H9 (cell line): ENCODE measurements at regions not wholly inside any gene's neighbourhood (a gene's known extent, or its start where the extent isn't known, plus 50 kb on each side); places are given as distances from the start of the nearest gene placed in this dataset.

Experiments used
- DNase-seq: peaks from one replicate; pipeline ENCODE4 v3.0.0-alpha.2; 2017
- H2AFZ ChIP-seq: one replicate; pipeline ENCODE4 v1.6.1; 2013; ENCODE audit warnings: mild to moderate bottlenecking, low read length, control low read depth, moderate library complexity
- H2AK5ac ChIP-seq: 2 replicates; pipeline ENCODE4 v1.6.1; 2013; ENCODE audit warnings: low read length, control low read depth, mixed read lengths; ENCODE audit not compliant: insufficient read length
- H2BK120ac ChIP-seq: one replicate; pipeline ENCODE4 v1.6.1; 2013; ENCODE audit warnings: low read depth, mild to moderate bottlenecking, low read length, control low read depth, inconsistent platforms; ENCODE audit not compliant: poor library complexity, severe bottlenecking
- H2BK12ac ChIP-seq: 2 replicates; pipeline ENCODE4 v1.6.1; 2013; ENCODE audit warnings: low read length, control low read depth, mixed read lengths, low read depth; ENCODE audit not compliant: insufficient read length
- H2BK15ac ChIP-seq: 2 replicates; pipeline ENCODE4 v1.6.1; 2013; ENCODE audit warnings: low read depth, low read length, control low read depth
- H2BK20ac ChIP-seq: one replicate; pipeline ENCODE4 v1.6.1; 2013; ENCODE audit warnings: low read depth, mild to moderate bottlenecking, low read length, control low read depth, inconsistent platforms; ENCODE audit not compliant: poor library complexity, severe bottlenecking
- H2BK5ac ChIP-seq: 2 replicates; pipeline ENCODE4 v1.6.1; 2013; ENCODE audit warnings: low read length, control low read depth, mixed read lengths; ENCODE audit not compliant: insufficient read length
- H3K14ac ChIP-seq: 2 replicates; pipeline ENCODE4 v1.6.1; 2013; ENCODE audit warnings: low read length, control low read depth; ENCODE audit not compliant: insufficient read depth
- H3K18ac ChIP-seq: 2 replicates; pipeline ENCODE4 v1.6.1; 2013; ENCODE audit warnings: low read depth, mild to moderate bottlenecking, mixed read lengths, low read length, control low read depth; ENCODE audit not compliant: insufficient read length
- H3K23ac ChIP-seq: 2 replicates; pipeline ENCODE4 v1.6.1; 2013; ENCODE audit warnings: low read length, control low read depth, mixed read lengths, low read depth; ENCODE audit not compliant: insufficient read length
- H3K23me2 ChIP-seq: 2 replicates; pipeline ENCODE4 v1.6.1; 2013; ENCODE audit warnings: low read depth, mild to moderate bottlenecking, mixed read lengths, low read length, control low read depth; ENCODE audit not compliant: insufficient read length, poor library complexity, severe bottlenecking
- H3K27ac ChIP-seq: 2 replicates; pipeline ENCODE4 v1.5.1; 2013; ENCODE audit warnings: low read length, control low read depth, mixed read lengths, low read depth; ENCODE audit not compliant: insufficient read length
- H3K27me3 ChIP-seq: 2 replicates; pipeline ENCODE4 v1.6.1; 2013; ENCODE audit warnings: low read length, control low read depth, inconsistent platforms; ENCODE audit not compliant: insufficient read depth
- H3K4ac ChIP-seq: 2 replicates; pipeline ENCODE4 v1.6.1; 2013; ENCODE audit warnings: low read depth, mild to moderate bottlenecking, control low read depth, inconsistent platforms, low read length, moderate library complexity
- H3K4me1 ChIP-seq: 2 replicates; pipeline ENCODE4 v1.6.1; 2013; ENCODE audit warnings: low read length, control low read depth, inconsistent platforms; ENCODE audit not compliant: insufficient read depth
- H3K4me2 ChIP-seq: 2 replicates; pipeline ENCODE4 v1.6.1; 2013; ENCODE audit warnings: low read length, control low read depth, mixed read lengths; ENCODE audit not compliant: insufficient read length, insufficient read depth
- H3K56ac ChIP-seq: 2 replicates; pipeline ENCODE4 v1.6.1; 2013; ENCODE audit warnings: low read depth, mild to moderate bottlenecking, mixed read lengths, low read length, control low read depth; ENCODE audit not compliant: insufficient read length
- H3K79me1 ChIP-seq: 2 replicates; pipeline ENCODE4 v1.6.1; 2013; ENCODE audit warnings: low read depth, mild to moderate bottlenecking, moderate library complexity, low read length, control low read depth, inconsistent platforms; ENCODE audit not compliant: insufficient read depth, poor library complexity, severe bottlenecking
- H3K79me2 ChIP-seq: 2 replicates; pipeline ENCODE4 v1.6.1; 2013; ENCODE audit warnings: low read length, control low read depth, inconsistent platforms; ENCODE audit not compliant: insufficient read depth
- H3K9ac ChIP-seq: 2 replicates; pipeline ENCODE4 v1.6.1; 2013; ENCODE audit warnings: low read length, control low read depth, mixed read lengths; ENCODE audit not compliant: insufficient read length; ENCODE audit errors: extremely low read depth
- H3K9me3 ChIP-seq: one replicate; pipeline ENCODE4 v1.6.1; 2013; ENCODE audit warnings: low read depth, low read length, inconsistent platforms; ENCODE audit not compliant: control insufficient read depth
- H3T11ph ChIP-seq: one replicate; pipeline ENCODE4 v1.6.1; 2013; ENCODE audit warnings: mild to moderate bottlenecking, low read length, control low read depth, inconsistent platforms
- H4K20me1 ChIP-seq: one replicate; pipeline ENCODE4 v1.6.1; 2013; ENCODE audit not compliant: control insufficient read depth, insufficient read length, insufficient read depth
- H4K5ac ChIP-seq: 2 replicates; pipeline ENCODE4 v1.6.1; 2013; ENCODE audit warnings: low read depth, mild to moderate bottlenecking, mixed read lengths, low read length, control low read depth; ENCODE audit not compliant: insufficient read length
- H4K8ac ChIP-seq: replicated peaks from 2 replicates; pipeline ENCODE4 v1.6.1; 2013; ENCODE audit warnings: low read length, control low read depth, mixed read lengths, low read depth; ENCODE audit not compliant: insufficient read length
- H4K91ac ChIP-seq: 2 replicates; pipeline ENCODE4 v1.6.1; 2013; ENCODE audit warnings: low read depth, mild to moderate bottlenecking, moderate library complexity, mixed read lengths, low read length, control low read depth; ENCODE audit not compliant: insufficient read length
- H3K27ac Mint-ChIP-seq, 3 experiments: 2 replicates in 2 of 3; 3 replicates in 1 of 3; pipeline ENCODE4 v1.8.0; 2020 to 2021; ENCODE audit warnings: mixed read lengths in 3 of 3, mild to moderate bottlenecking in 1 of 3, moderate library complexity in 1 of 3
- H3K27me3 Mint-ChIP-seq: 2 replicates; pipeline ENCODE4 v1.8.0; 2021; ENCODE audit warnings: low read depth, mild to moderate bottlenecking, moderate library complexity, mixed read lengths
- H3K36me3 Mint-ChIP-seq, 3 experiments: 2 replicates in 2 of 3; 3 replicates in 1 of 3; pipeline ENCODE4 v1.8.0; 2020 to 2021; ENCODE audit warnings: low read depth in 3 of 3, mixed read lengths in 3 of 3; ENCODE audit not compliant: insufficient read depth in 1 of 3
- H3K4me1 Mint-ChIP-seq, 2 experiments: 2 replicates each; pipeline ENCODE4 v1.8.0; 2020; ENCODE audit warnings: mixed read lengths in 2 of 2
- H3K4me3 Mint-ChIP-seq, 2 experiments: 2 replicates in 1 of 2; 3 replicates in 1 of 2; pipeline ENCODE4 v1.8.0; 2020 to 2021; ENCODE audit warnings: mild to moderate bottlenecking in 2 of 2, mixed read lengths in 2 of 2, moderate library complexity in 1 of 2
- H3K9me3 Mint-ChIP-seq, 2 experiments: 2 replicates in 1 of 2; 3 replicates in 1 of 2; pipeline ENCODE4 v1.8.0; 2020; ENCODE audit warnings: mild to moderate bottlenecking in 2 of 2, mixed read lengths in 2 of 2, moderate library complexity in 1 of 2
- WGBS: extraction: QIAGEN DNeasy Blood & Tissue Kit; methylation state at CpG from one replicate; pipeline ENCODE4 v1.1.7; 2013; ENCODE audit warnings: missing lambda C conversion rate, low lambda C conversion rate, mixed read lengths; ENCODE audit not compliant: insufficient read length; ENCODE audit errors: extremely low coverage; 5-methylcytosine and 5-hydroxymethylcytosine counted together
- TF ChIP-seq, protein P1 (sequence below): fragments of 200-600 bp; sonication (generic); conservative IDR thresholded peaks from 3 replicates; pipeline ENCODE4 v1.8.0; 2021; ENCODE audit warnings: antibody characterized with exemption, mild to moderate bottlenecking

DNA sequence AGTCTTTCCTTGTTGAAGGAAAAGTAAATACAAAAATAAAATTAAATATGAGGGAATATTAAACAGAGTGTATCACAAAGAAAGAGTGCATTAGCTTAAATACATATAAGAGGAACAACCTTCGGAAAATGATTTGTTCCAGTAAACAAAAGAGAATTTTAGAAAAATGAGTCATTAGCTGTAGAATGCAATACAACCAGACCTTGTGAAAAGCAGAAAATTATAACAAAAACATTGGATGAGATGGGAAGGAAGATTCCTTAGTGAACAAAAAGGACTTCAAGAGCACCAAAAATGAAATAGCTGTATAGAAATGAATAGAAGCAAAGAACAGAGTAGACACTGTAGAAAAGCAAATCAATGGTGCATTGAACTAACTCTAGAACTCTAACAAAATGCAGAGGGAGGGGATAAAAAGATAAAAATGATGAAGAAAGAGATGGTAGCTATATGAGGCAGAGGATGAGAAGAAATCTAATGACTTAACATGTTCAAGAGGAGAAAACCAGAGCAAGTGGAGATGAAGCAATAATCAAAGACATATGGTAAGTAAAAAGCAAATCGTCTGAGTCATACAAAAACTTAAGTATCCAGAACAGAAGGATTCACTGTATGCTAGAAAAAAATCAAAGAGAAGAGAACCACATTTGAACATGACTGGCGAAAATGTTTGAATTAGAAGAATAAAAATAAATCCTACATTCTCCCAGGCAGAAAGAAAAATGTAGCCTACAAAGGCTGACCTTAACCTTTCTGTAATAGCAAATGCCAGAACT lies 190.5 kb downstream of the TMEM26 start:
- no peak overlapping the region for H3K27ac ChIP-seq
- no CpG with 5 or more reads among the region's 3 CpGs for WGBS
- H3K27ac Mint-ChIP-seq, result no peak overlapping the region

More for the DNA sequence above, 190.5 kb downstream of the TMEM26 start:
- Histone ChIP-seq H3K56ac (no peak overlapping the region), H3K14ac (no peak overlapping the region), H3K79me1 (no peaks in the 10 kb centered on the region), H2BK120ac (no peak overlapping the region), H3K27me3 (no peaks in the 10 kb centered on the region), H3K9me3 (no peaks in the 10 kb centered on the region), H3K23ac (no peak overlapping the region), H4K5ac (no peak overlapping the region), H3K4me1 (no peaks in the 10 kb centered on the region), H4K20me1 (no peaks in the 10 kb centered on the region), H2BK12ac (no peak overlapping the region), H3K4ac (no peak overlapping the region), H3T11ph (no peak overlapping the region), H2BK15ac (no peak overlapping the region), H4K91ac (no peak overlapping the region), H2AK5ac (no peak overlapping the region), H3K18ac (no peak overlapping the region), H3K23me2 (no peaks in the 10 kb centered on the region), H2AFZ (no peak overlapping the region), H3K9ac (no peak overlapping the region), H2BK20ac (no peak overlapping the region), H3K4me2 (no peak overlapping the region), H2BK5ac (no peak overlapping the region), H3K79me2 (no peaks in the 10 kb centered on the region), H4K8ac (no peak overlapping the region)
- Mint-ChIP-seq H3K36me3 (no peaks in the 10 kb centered on the region; a peak in 1 of 7 replicates), H3K27me3 (no peaks in the 10 kb centered on the region), H3K4me1 (no peaks in the 10 kb centered on the region), H3K9me3 (peaks cover 0 to 2% of the 10 kb centered on the region in 2 experiments; a peak in 1 of 5 replicates), H3K4me3 (no peak overlapping the region)
- TF ChIP-seq, protein P1, sequence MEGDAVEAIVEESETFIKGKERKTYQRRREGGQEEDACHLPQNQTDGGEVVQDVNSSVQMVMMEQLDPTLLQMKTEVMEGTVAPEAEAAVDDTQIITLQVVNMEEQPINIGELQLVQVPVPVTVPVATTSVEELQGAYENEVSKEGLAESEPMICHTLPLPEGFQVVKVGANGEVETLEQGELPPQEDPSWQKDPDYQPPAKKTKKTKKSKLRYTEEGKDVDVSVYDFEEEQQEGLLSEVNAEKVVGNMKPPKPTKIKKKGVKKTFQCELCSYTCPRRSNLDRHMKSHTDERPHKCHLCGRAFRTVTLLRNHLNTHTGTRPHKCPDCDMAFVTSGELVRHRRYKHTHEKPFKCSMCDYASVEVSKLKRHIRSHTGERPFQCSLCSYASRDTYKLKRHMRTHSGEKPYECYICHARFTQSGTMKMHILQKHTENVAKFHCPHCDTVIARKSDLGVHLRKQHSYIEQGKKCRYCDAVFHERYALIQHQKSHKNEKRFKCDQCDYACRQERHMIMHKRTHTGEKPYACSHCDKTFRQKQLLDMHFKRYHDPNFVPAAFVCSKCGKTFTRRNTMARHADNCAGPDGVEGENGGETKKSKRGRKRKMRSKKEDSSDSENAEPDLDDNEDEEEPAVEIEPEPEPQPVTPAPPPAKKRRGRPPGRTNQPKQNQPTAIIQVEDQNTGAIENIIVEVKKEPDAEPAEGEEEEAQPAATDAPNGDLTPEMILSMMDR, result no peak
- DNase-seq, result no peak
